ENCODE measurements at regions not wholly inside any gene's neighbourhood (a gene's known extent, or its start where the extent isn't known, plus 50 kb on each side); places are given as distances from the start of the nearest gene placed in this dataset.

- Histone ChIP-seq H4K20me1 (ENCODE audit: insufficient read depth) (no peaks in the 10 kb centered on the region), H3K9me2 (ENCODE audit: insufficient read depth) (no peaks in the 10 kb centered on the region), H3K4me3 (no peak overlapping the region), H3K9ac (no peak overlapping the region), H3F3A (ENCODE audit: insufficient read depth) (no peaks in the 10 kb centered on the region), H3K79me2 (ENCODE audit: insufficient read depth) (no peaks in the 10 kb centered on the region), H3K4me1 (ENCODE audit: insufficient read depth) (no peaks in the 10 kb centered on the region), H3K4me2 (ENCODE audit: unreplicated experiment) (no peak overlapping the region), H3K27ac (no peak overlapping the region), H3K36me3 (ENCODE audit: low read depth) (no peaks in the 10 kb centered on the region), H3K9me3 (ENCODE audit: low read depth) (no peaks in the 10 kb centered on the region), H3K27me3 (replicated peaks; ENCODE audit: insufficient read depth) (no peaks in the 10 kb centered on the region), H2AFZ (no peak overlapping the region)
- no peak for DNase-seq
- WGBS, 2 experiments (ENCODE audit: low coverage in 1 of 2, low lambda C conversion rate in 2 of 2, missing lambda C conversion rate in 2 of 2) = 21 to 22% methylated on average over 6 of the region's 6 CpGs
- in situ Hi-C loops (cut with MboI) = no loop called here
- no peak for TF ChIP-seq EZH2phosphoT487 (IDR thresholded peaks at IDR 0.05; ENCODE audit: insufficient read depth, low read depth)
- TF ChIP-seq EZH2 (IDR thresholded peaks at IDR 0.05; ENCODE audit: insufficient read depth, poor library complexity, severe bottlenecking) = no peak
Measured at GRCh38 chr14:97912217-97912616, 1115.0 kb downstream of the VRK1 start.

- Histone ChIP-seq H3K4me3 (no peak overlapping the region), H3K4me1 (ENCODE audit: insufficient read depth) (no peaks in the 10 kb centered on the region), H3K36me3 (ENCODE audit: low read depth) (no peaks in the 10 kb centered on the region), H3F3A (ENCODE audit: insufficient read depth) (no peaks in the 10 kb centered on the region), H3K27ac (no peak overlapping the region), H3K27me3 (replicated peaks; ENCODE audit: insufficient read depth) (no peaks in the 10 kb centered on the region), H3K9ac (no peak overlapping the region), H3K4me2 (ENCODE audit: unreplicated experiment) (no peak overlapping the region), H3K79me2 (ENCODE audit: insufficient read depth) (no peaks in the 10 kb centered on the region), H4K20me1 (ENCODE audit: insufficient read depth) (no peaks in the 10 kb centered on the region), H3K9me3 (ENCODE audit: low read depth) (no peaks in the 10 kb centered on the region), H2AFZ (no peak overlapping the region), H3K9me2 (ENCODE audit: insufficient read depth) (no peaks in the 10 kb centered on the region)
- in situ Hi-C loops (cut with MboI) = no loop called here
- no peak for TF ChIP-seq EZH2phosphoT487 (IDR thresholded peaks at IDR 0.05; ENCODE audit: insufficient read depth, low read depth)
- TF ChIP-seq EZH2 (IDR thresholded peaks at IDR 0.05; ENCODE audit: insufficient read depth, poor library complexity, severe bottlenecking) = no peak
- DNase-seq = no peak
- WGBS, 2 experiments (ENCODE audit: low coverage in 1 of 2, low lambda C conversion rate in 2 of 2, missing lambda C conversion rate in 2 of 2) = 25 to 32% methylated on average over 1 of the region's 1 CpG
Measured at GRCh38 chr14:97916100-97916499, 1118.9 kb downstream of the VRK1 start.

- no peak for TF ChIP-seq EZH2phosphoT487 (IDR thresholded peaks at IDR 0.05; ENCODE audit: insufficient read depth, low read depth)
- no peak for TF ChIP-seq EZH2 (IDR thresholded peaks at IDR 0.05; ENCODE audit: insufficient read depth, poor library complexity, severe bottlenecking)
- no peak overlapping the region for H3K27ac ChIP-seq
- no peaks in the 10 kb centered on the region for H3K9me3 ChIP-seq (ENCODE audit: low read depth)
- no peak overlapping the region for H3K4me3 ChIP-seq
- no peaks in the 10 kb centered on the region for H3F3A ChIP-seq (ENCODE audit: insufficient read depth)
- no peaks in the 10 kb centered on the region for H3K27me3 ChIP-seq (replicated peaks; ENCODE audit: insufficient read depth)
- H3K4me2 ChIP-seq (ENCODE audit: unreplicated experiment) = no peak overlapping the region
- no peaks in the 10 kb centered on the region for H3K36me3 ChIP-seq (ENCODE audit: low read depth)
- no peaks in the 10 kb centered on the region for H4K20me1 ChIP-seq (ENCODE audit: insufficient read depth)
- no peak for DNase-seq
- in situ Hi-C loops (cut with MboI) = no loop called here
- no peaks in the 10 kb centered on the region for H3K4me1 ChIP-seq (ENCODE audit: insufficient read depth)
- no peaks in the 10 kb centered on the region for H3K9me2 ChIP-seq (ENCODE audit: insufficient read depth)
- WGBS, 2 experiments (ENCODE audit: low coverage in 1 of 2, low lambda C conversion rate in 2 of 2, missing lambda C conversion rate in 2 of 2) = 22 to 29% methylated on average over 5 of the region's 5 CpGs
- H3K9ac ChIP-seq = no peak overlapping the region
- no peak overlapping the region for H2AFZ ChIP-seq
- H3K79me2 ChIP-seq (ENCODE audit: insufficient read depth) = no peaks in the 10 kb centered on the region
Measured at GRCh38 chr14:97916669-97917568, 1119.7 kb downstream of the VRK1 start.

- 30 to 31% methylated on average over 5 of the region's 5 CpGs for WGBS, 2 experiments (ENCODE audit: low coverage in 1 of 2, low lambda C conversion rate in 2 of 2, missing lambda C conversion rate in 2 of 2)
- Histone ChIP-seq H3K9ac (no peak overlapping the region), H3K27me3 (replicated peaks; ENCODE audit: insufficient read depth) (no peaks in the 10 kb centered on the region), H3K27ac (no peak overlapping the region), H3K4me1 (ENCODE audit: insufficient read depth) (no peaks in the 10 kb centered on the region), H3K9me2 (ENCODE audit: insufficient read depth) (no peaks in the 10 kb centered on the region), H3K4me2 (ENCODE audit: unreplicated experiment) (no peak overlapping the region), H2AFZ (no peak overlapping the region), H3K9me3 (ENCODE audit: low read depth) (no peaks in the 10 kb centered on the region), H3K4me3 (no peak overlapping the region), H3K36me3 (ENCODE audit: low read depth) (no peaks in the 10 kb centered on the region), H3F3A (ENCODE audit: insufficient read depth) (no peaks in the 10 kb centered on the region), H4K20me1 (ENCODE audit: insufficient read depth) (no peaks in the 10 kb centered on the region), H3K79me2 (ENCODE audit: insufficient read depth) (no peaks in the 10 kb centered on the region)
- TF ChIP-seq EZH2phosphoT487 (IDR thresholded peaks at IDR 0.05; ENCODE audit: insufficient read depth, low read depth) (no peak), EZH2 (IDR thresholded peaks at IDR 0.05; ENCODE audit: insufficient read depth, poor library complexity, severe bottlenecking) (no peak)
- in situ Hi-C loops (cut with MboI) = no loop called here
- no peak for DNase-seq
Measured at GRCh38 chr14:97920201-97920600, 1123.0 kb downstream of the VRK1 start.

Measured in GM23248 (cell line).